CD4-positive, alpha-beta memory T cell (primary cell): ENCODE measurements at regions not wholly inside any gene's neighbourhood (a gene's known extent, or its start where the extent isn't known, plus 50 kb on each side); places are given as distances from the start of the nearest gene placed in this dataset.

Experiments
- CTCF ChIA-PET: fragments of 350-600 bp; sonication (Branson Sonifier 250); formaldehyde crosslinking; loops from one replicate; lab custom pipeline; 2021; ENCODE audit warnings: inconsistent platforms; ENCODE audit not compliant: partially characterized antibody; lab: Charles Lee
- POLR2A ChIA-PET: fragments of 350-600 bp; sonication (Branson Sonifier 250); formaldehyde crosslinking; loops from one replicate; lab custom pipeline; 2021; ENCODE audit not compliant: partially characterized antibody; lab: Charles Lee
- DNase-seq, 5 donors: peaks; one replicate each; pipeline versions ENCODE4 v3.0.0 to v3.0.0-alpha.2; 2020 to 2022; ENCODE audit warnings: mixed read lengths in 1 of 5
- H3K27ac ChIP-seq: one replicate; pipeline ENCODE4 v1.7.0; 2013; ENCODE audit warnings: low read depth, low read length
- H3K27me3 ChIP-seq: 2 replicates; pipeline ENCODE4 v1.7.0; 2013; ENCODE audit warnings: mild to moderate bottlenecking, low read length, moderate library complexity; ENCODE audit not compliant: insufficient read depth
- H3K36me3 ChIP-seq: 2 replicates; pipeline ENCODE4 v1.7.0; 2013; ENCODE audit warnings: mild to moderate bottlenecking, low read length, moderate library complexity; ENCODE audit not compliant: insufficient read depth
- H3K4me1 ChIP-seq: 2 replicates; pipeline ENCODE4 v1.7.0; 2013; ENCODE audit warnings: mild to moderate bottlenecking, low read length, moderate library complexity; ENCODE audit not compliant: insufficient read depth
- H3K4me3 ChIP-seq, 2 donors: one replicate each; pipeline ENCODE4 v1.7.0; 2013; ENCODE audit warnings: low read length in 2 of 2, mild to moderate bottlenecking in 1 of 2
- H3K9me3 ChIP-seq, 2 donors: one replicate each; pipeline ENCODE4 v1.7.0; 2013; ENCODE audit warnings: low read length in 2 of 2, control low read depth in 1 of 2; ENCODE audit not compliant: control insufficient read depth in 1 of 2
- H3K27ac Mint-ChIP-seq, 7 donors: one replicate each; pipeline ENCODE4 v1.8.0; 2020 to 2021; ENCODE audit warnings: mixed read lengths in 7 of 7, mild to moderate bottlenecking in 6 of 7, inconsistent platforms in 3 of 7, moderate library complexity in 3 of 7
- H3K27me3 Mint-ChIP-seq, 2 donors: one replicate each; pipeline ENCODE4 v1.8.0; 2020 to 2021; ENCODE audit warnings: mixed read lengths in 2 of 2
- H3K36me3 Mint-ChIP-seq, 2 donors: one replicate each; pipeline ENCODE4 v1.8.0; 2020 to 2021; ENCODE audit warnings: mixed read lengths in 2 of 2, inconsistent platforms in 1 of 2, mild to moderate bottlenecking in 1 of 2
- H3K4me1 Mint-ChIP-seq, 4 donors: one replicate each; pipeline ENCODE4 v1.8.0; 2020 to 2021; ENCODE audit warnings: mixed read lengths in 4 of 4, mild to moderate bottlenecking in 1 of 4
- H3K4me3 Mint-ChIP-seq, 8 donors: one replicate each; pipeline ENCODE4 v1.8.0; 2020 to 2021; ENCODE audit warnings: mixed read lengths in 8 of 8, mild to moderate bottlenecking in 7 of 8, moderate library complexity in 6 of 8, inconsistent platforms in 3 of 8
- H3K9me3 Mint-ChIP-seq, 8 donors: one replicate each; pipeline ENCODE4 v1.8.0; 2020 to 2021; ENCODE audit warnings: mixed read lengths in 8 of 8, mild to moderate bottlenecking in 5 of 8, inconsistent platforms in 3 of 8, moderate library complexity in 1 of 8
- intact Hi-C: fragments of 100-400 bp; cut with micrococcal nuclease; formaldehyde crosslinking; loops from one replicate; pipeline ENCODE4 v1.15.1; 2023

- no peaks in the 10 kb centered on the region for H3K4me1 Mint-ChIP-seq
- Histone ChIP-seq H3K36me3 (no peaks in the 10 kb centered on the region), H3K4me1 (no peaks in the 10 kb centered on the region), H3K9me3 (no peaks in the 10 kb centered on the region), H3K27me3 (no peaks in the 10 kb centered on the region), H3K4me3 (no peak overlapping the region), H3K27ac (no peak overlapping the region)
- H3K36me3 Mint-ChIP-seq = no peaks in the 10 kb centered on the region
- no peaks in the 10 kb centered on the region for H3K9me3 Mint-ChIP-seq
- no peak overlapping the region for H3K27ac Mint-ChIP-seq
- ChIA-PET POLR2A (no interaction called here), CTCF (no interaction called here)
- H3K4me3 Mint-ChIP-seq = no peak overlapping the region
- intact Hi-C loops = no loop called here
- no peak for DNase-seq
- H3K27me3 Mint-ChIP-seq = no peaks in the 10 kb centered on the region
Observed at GRCh38 chr3:144549166-144549565, 577.5 kb downstream of the DIPK2A start.

GRCh38 chr3:144552346-144553057 is 580.9 kb downstream of the DIPK2A start:
- Mint-ChIP-seq H3K4me1 (no peaks in the 10 kb centered on the region), H3K27me3 (no peaks in the 10 kb centered on the region), H3K9me3 (no peaks in the 10 kb centered on the region), H3K36me3 (no peaks in the 10 kb centered on the region), H3K4me3 (no peak overlapping the region), H3K27ac (no peak overlapping the region)
- intact Hi-C loops = no loop called here
- Histone ChIP-seq H3K27me3 (no peaks in the 10 kb centered on the region), H3K4me1 (no peaks in the 10 kb centered on the region), H3K27ac (no peak overlapping the region), H3K36me3 (no peaks in the 10 kb centered on the region), H3K4me3 (no peak overlapping the region), H3K9me3 (no peaks in the 10 kb centered on the region)
- CTCF ChIA-PET = no interaction called here
- POLR2A ChIA-PET = no interaction called here
- DNase-seq = no peak

GRCh38 chr3:144553301-144553700 is 581.7 kb downstream of the DIPK2A start:
- ChIA-PET POLR2A (no interaction called here), CTCF (no interaction called here)
- Histone ChIP-seq H3K4me3 (no peak overlapping the region), H3K27me3 (no peaks in the 10 kb centered on the region), H3K4me1 (no peaks in the 10 kb centered on the region), H3K9me3 (no peaks in the 10 kb centered on the region), H3K36me3 (no peaks in the 10 kb centered on the region), H3K27ac (no peak overlapping the region)
- Mint-ChIP-seq H3K27me3 (no peaks in the 10 kb centered on the region), H3K9me3 (no peaks in the 10 kb centered on the region), H3K27ac (no peak overlapping the region), H3K4me3 (no peak overlapping the region), H3K36me3 (no peaks in the 10 kb centered on the region), H3K4me1 (no peaks in the 10 kb centered on the region)
- no peak for DNase-seq
- intact Hi-C loops = no loop called here

- Histone ChIP-seq H3K27ac (no peak overlapping the region), H3K4me1 (no peaks in the 10 kb centered on the region), H3K4me3 (no peak overlapping the region), H3K27me3 (no peaks in the 10 kb centered on the region), H3K9me3 (no peaks in the 10 kb centered on the region), H3K36me3 (no peaks in the 10 kb centered on the region)
- intact Hi-C loops = no loop called here
- no peaks in the 10 kb centered on the region for H3K4me1 Mint-ChIP-seq
- no peaks in the 10 kb centered on the region for H3K27me3 Mint-ChIP-seq
- H3K9me3 Mint-ChIP-seq = no peaks in the 10 kb centered on the region
- CTCF ChIA-PET = no interaction called here
- H3K27ac Mint-ChIP-seq = no peak overlapping the region
- POLR2A ChIA-PET = no interaction called here
- peak in 1 of 5 donors; percentile 11 for DNase-seq
- H3K4me3 Mint-ChIP-seq = no peak overlapping the region
- H3K36me3 Mint-ChIP-seq = no peaks in the 10 kb centered on the region
Observed at GRCh38 chr3:144554889-144555288, 583.3 kb downstream of the DIPK2A start.

- DNase-seq = no peak
- Histone ChIP-seq H3K9me3 (no peaks in the 10 kb centered on the region), H3K27me3 (no peaks in the 10 kb centered on the region), H3K36me3 (no peaks in the 10 kb centered on the region), H3K27ac (no peak overlapping the region), H3K4me3 (no peak overlapping the region), H3K4me1 (no peaks in the 10 kb centered on the region)
- H3K27ac Mint-ChIP-seq = no peak overlapping the region
- H3K4me1 Mint-ChIP-seq = no peaks in the 10 kb centered on the region
- peaks cover 0 to 4% (median 0%) of the 10 kb centered on the region in 8 donors for H3K9me3 Mint-ChIP-seq
- no peak overlapping the region for H3K4me3 Mint-ChIP-seq
- CTCF ChIA-PET = no interaction called here
- H3K36me3 Mint-ChIP-seq = no peaks in the 10 kb centered on the region
- POLR2A ChIA-PET = no interaction called here
- intact Hi-C loops = no loop called here
- H3K27me3 Mint-ChIP-seq = no peaks in the 10 kb centered on the region
Observed at GRCh38 chr3:144556392-144556791, 584.8 kb downstream of the DIPK2A start.

- no peak overlapping the region for H3K4me3 ChIP-seq
- ChIA-PET POLR2A (no interaction called here), CTCF (no interaction called here)
- no peaks in the 10 kb centered on the region for H3K36me3 ChIP-seq
- H3K4me1 ChIP-seq = no peaks in the 10 kb centered on the region
- intact Hi-C loops = no loop called here
- no peaks in the 10 kb centered on the region for H3K27me3 ChIP-seq
- no peak overlapping the region for H3K4me3 Mint-ChIP-seq
- no peaks in the 10 kb centered on the region for H3K4me1 Mint-ChIP-seq
- no peak for DNase-seq
- no peaks in the 10 kb centered on the region for H3K36me3 Mint-ChIP-seq
- peaks cover 0 to 4% (median 0%) of the 10 kb centered on the region in 8 donors for H3K9me3 Mint-ChIP-seq
- H3K27ac Mint-ChIP-seq = no peak overlapping the region
- H3K27ac ChIP-seq = no peak overlapping the region
- H3K9me3 ChIP-seq = no peaks in the 10 kb centered on the region
- H3K27me3 Mint-ChIP-seq = no peaks in the 10 kb centered on the region
Observed at GRCh38 chr3:144557515-144557914, 585.9 kb downstream of the DIPK2A start.

GRCh38 chr3:144564011-144564410 is 592.4 kb downstream of the DIPK2A start:
- Histone ChIP-seq H3K9me3 (no peaks in the 10 kb centered on the region), H3K4me1 (no peaks in the 10 kb centered on the region), H3K4me3 (no peak overlapping the region), H3K27me3 (no peaks in the 10 kb centered on the region), H3K36me3 (no peaks in the 10 kb centered on the region), H3K27ac (no peak overlapping the region)
- Mint-ChIP-seq H3K27me3 (peaks cover 0 to 2% of the 10 kb centered on the region in 2 donors), H3K4me3 (no peak overlapping the region), H3K4me1 (no peaks in the 10 kb centered on the region), H3K27ac (no peak overlapping the region), H3K9me3 (peaks cover 0 to 4% (median under 1%) of the 10 kb centered on the region in 8 donors), H3K36me3 (no peaks in the 10 kb centered on the region)
- ChIA-PET CTCF (no interaction called here), POLR2A (no interaction called here)
- intact Hi-C loops = no loop called here
- no peak for DNase-seq
